Astrocyte (in vitro differentiated cells and primary cell): ENCODE measurements at regions not wholly inside any gene's neighbourhood (a gene's known extent, or its start where the extent isn't known, plus 50 kb on each side); places are given as distances from the start of the nearest gene placed in this dataset.
A peak's percentile ranks its signal among the peaks of the same experiment; 100 is the strongest.

ENCODE experiments used
- DNase-seq: peaks from one replicate; pipeline ENCODE4 v3.0.0-alpha.2; 2010; ENCODE audit warnings: low read depth
- FAIRE-seq: peaks from 2 replicates; lab custom pipeline; 2011; peaks lifted over from hg19 to GRCh38; lab: Jason Lieb, UNC
- H2AFZ ChIP-seq: 2 replicates; pipeline ENCODE4 v1.6.0; 2012; ENCODE audit warnings: low read depth, low read length, inconsistent platforms
- H3K27ac ChIP-seq: 2 replicates; pipeline ENCODE4 v1.5.1; 2011; ENCODE audit warnings: low read depth, low read length, inconsistent platforms
- H3K27me3 ChIP-seq: 2 replicates; pipeline ENCODE4 v1.6.0; 2011; ENCODE audit warnings: low read length, inconsistent platforms; ENCODE audit not compliant: insufficient read depth
- H3K36me3 ChIP-seq: 2 replicates; pipeline ENCODE4 v1.5.1; 2011; ENCODE audit warnings: low read length, inconsistent platforms; ENCODE audit not compliant: insufficient read depth
- H3K4me1 ChIP-seq: 2 replicates; pipeline ENCODE4 v1.5.1; 2011; ENCODE audit warnings: low read length, inconsistent platforms; ENCODE audit not compliant: insufficient read depth
- H3K4me2 ChIP-seq: 2 replicates; pipeline ENCODE4 v1.6.0; 2012; ENCODE audit warnings: low read length, inconsistent platforms
- H3K4me3 ChIP-seq: 2 replicates; pipeline ENCODE4 v1.5.1; 2011; ENCODE audit warnings: low read depth, mild to moderate bottlenecking, low read length, inconsistent platforms; ENCODE audit not compliant: insufficient read depth
- H3K79me2 ChIP-seq: 2 replicates; pipeline ENCODE4 v1.6.0; 2012; ENCODE audit warnings: mild to moderate bottlenecking, low read length, inconsistent platforms; ENCODE audit not compliant: insufficient read depth
- H3K9ac ChIP-seq: 2 replicates; pipeline ENCODE4 v1.6.0; 2012; ENCODE audit warnings: mild to moderate bottlenecking, low read length, inconsistent platforms
- H3K9me3 ChIP-seq: 2 replicates; pipeline ENCODE4 v1.5.1; 2012; ENCODE audit warnings: low read depth, mild to moderate bottlenecking, low read length, inconsistent platforms; ENCODE audit not compliant: insufficient read depth
- H4K20me1 ChIP-seq: 2 replicates; pipeline ENCODE4 v1.6.0; 2012; ENCODE audit warnings: low read length, inconsistent platforms; ENCODE audit not compliant: insufficient read depth
- H3K27ac Mint-ChIP-seq: one replicate; pipeline ENCODE4 v1.8.0; 2021; ENCODE audit warnings: mild to moderate bottlenecking, mixed read lengths; ENCODE audit not compliant: unreplicated experiment
- H3K27me3 Mint-ChIP-seq: one replicate; pipeline ENCODE4 v1.8.0; 2021; ENCODE audit warnings: low read depth, mixed read lengths; ENCODE audit not compliant: unreplicated experiment
- H3K36me3 Mint-ChIP-seq: one replicate; pipeline ENCODE4 v1.8.0; 2021; ENCODE audit warnings: low read depth, mixed read lengths; ENCODE audit not compliant: unreplicated experiment
- H3K4me1 Mint-ChIP-seq: one replicate; pipeline ENCODE4 v1.8.0; 2021; ENCODE audit warnings: low read depth, mixed read lengths; ENCODE audit not compliant: unreplicated experiment
- H3K4me3 Mint-ChIP-seq: one replicate; pipeline ENCODE4 v1.8.0; 2021; ENCODE audit warnings: mild to moderate bottlenecking, moderate library complexity, mixed read lengths; ENCODE audit not compliant: unreplicated experiment
- H3K9me3 Mint-ChIP-seq: one replicate; pipeline ENCODE4 v1.8.0; 2021; ENCODE audit warnings: mild to moderate bottlenecking, mixed read lengths; ENCODE audit not compliant: unreplicated experiment
- EZH2 ChIP-seq: IDR thresholded peaks from 2 replicates; pipeline ENCODE4 v1.6.1; 2012; ENCODE audit warnings: mild to moderate bottlenecking, low read length, inconsistent platforms; ENCODE audit not compliant: insufficient read depth
- TF ChIP-seq, protein P1 (sequence below): IDR thresholded peaks from 2 replicates; pipeline ENCODE4 v1.5.1; 2011; ENCODE audit warnings: low read depth, mild to moderate bottlenecking, inconsistent platforms, low read length, moderate library complexity; ENCODE audit not compliant: insufficient read depth

DNA sequence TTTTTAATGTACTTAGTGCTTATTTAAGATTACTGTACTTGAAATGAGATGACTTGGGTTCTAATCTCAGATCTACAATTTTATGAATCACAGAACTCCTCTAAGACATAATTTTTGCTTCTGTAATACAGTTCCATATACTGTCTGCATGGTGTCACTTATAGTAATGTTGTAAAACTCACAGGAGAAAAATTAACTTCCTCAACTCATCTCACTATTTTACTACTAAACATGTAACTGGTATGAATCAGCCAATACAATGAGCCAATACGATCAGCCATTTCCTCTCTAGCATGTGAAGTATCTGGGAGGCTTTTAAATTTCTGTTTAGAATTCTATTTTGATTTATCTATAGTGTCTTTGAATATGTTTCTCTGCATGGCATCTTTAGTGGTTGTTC, 85.3 kb downstream of the NHLRC3 start:
- no peaks in the 10 kb centered on the region for H3K9me3 ChIP-seq
- H3K36me3 ChIP-seq, result no peaks in the 10 kb centered on the region
- no peak overlapping the region for H3K4me3 ChIP-seq
- no peaks in the 10 kb centered on the region for H4K20me1 ChIP-seq
- peaks cover 3% of the 10 kb centered on the region for H3K27me3 Mint-ChIP-seq
- no peaks in the 10 kb centered on the region for H3K79me2 ChIP-seq
- no peak overlapping the region for H3K27ac ChIP-seq
- H2AFZ ChIP-seq, result no peak overlapping the region
- no peak overlapping the region for H3K4me3 Mint-ChIP-seq
- FAIRE-seq, result no peak
- DNase-seq, result no peak
- H3K36me3 Mint-ChIP-seq, result no peaks in the 10 kb centered on the region
- H3K4me2 ChIP-seq, result no peak overlapping the region
- peaks cover 4% of the 10 kb centered on the region for H3K27me3 ChIP-seq
- H3K4me1 ChIP-seq, result no peaks in the 10 kb centered on the region
- TF ChIP-seq EZH2, result no peak
- TF ChIP-seq, protein P1, sequence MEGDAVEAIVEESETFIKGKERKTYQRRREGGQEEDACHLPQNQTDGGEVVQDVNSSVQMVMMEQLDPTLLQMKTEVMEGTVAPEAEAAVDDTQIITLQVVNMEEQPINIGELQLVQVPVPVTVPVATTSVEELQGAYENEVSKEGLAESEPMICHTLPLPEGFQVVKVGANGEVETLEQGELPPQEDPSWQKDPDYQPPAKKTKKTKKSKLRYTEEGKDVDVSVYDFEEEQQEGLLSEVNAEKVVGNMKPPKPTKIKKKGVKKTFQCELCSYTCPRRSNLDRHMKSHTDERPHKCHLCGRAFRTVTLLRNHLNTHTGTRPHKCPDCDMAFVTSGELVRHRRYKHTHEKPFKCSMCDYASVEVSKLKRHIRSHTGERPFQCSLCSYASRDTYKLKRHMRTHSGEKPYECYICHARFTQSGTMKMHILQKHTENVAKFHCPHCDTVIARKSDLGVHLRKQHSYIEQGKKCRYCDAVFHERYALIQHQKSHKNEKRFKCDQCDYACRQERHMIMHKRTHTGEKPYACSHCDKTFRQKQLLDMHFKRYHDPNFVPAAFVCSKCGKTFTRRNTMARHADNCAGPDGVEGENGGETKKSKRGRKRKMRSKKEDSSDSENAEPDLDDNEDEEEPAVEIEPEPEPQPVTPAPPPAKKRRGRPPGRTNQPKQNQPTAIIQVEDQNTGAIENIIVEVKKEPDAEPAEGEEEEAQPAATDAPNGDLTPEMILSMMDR, result no peak
- peaks cover under 1% of the 10 kb centered on the region for H3K9me3 Mint-ChIP-seq
- no peaks in the 10 kb centered on the region for H3K4me1 Mint-ChIP-seq
- H3K27ac Mint-ChIP-seq, result no peak overlapping the region
- no peak overlapping the region for H3K9ac ChIP-seq

DNA sequence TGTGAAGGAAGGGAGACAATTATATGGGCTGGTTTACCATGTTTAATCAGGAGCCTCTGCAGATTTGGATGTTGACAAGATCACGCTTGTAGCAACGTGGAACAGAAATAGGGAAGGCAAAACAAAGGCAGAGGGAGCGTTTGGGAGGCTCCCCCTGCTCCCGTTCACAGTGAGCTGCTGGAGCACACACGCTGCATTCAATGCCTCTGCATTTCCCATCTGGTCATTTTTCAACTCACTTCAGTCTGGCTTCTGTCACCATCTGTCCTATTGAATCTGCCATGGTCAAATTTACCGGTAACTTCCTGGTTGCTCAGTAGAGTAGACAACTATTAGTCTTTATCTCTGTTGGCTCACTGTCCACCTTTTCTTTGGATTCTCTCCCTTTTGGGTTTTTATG, 91.0 kb downstream of the NHLRC3 start:
- H3K27ac ChIP-seq, result no peak overlapping the region
- H3K4me2 ChIP-seq, result no peak overlapping the region
- no peaks in the 10 kb centered on the region for H4K20me1 ChIP-seq
- TF ChIP-seq, protein P1, result no peak
- no peak for TF ChIP-seq EZH2
- no peak for FAIRE-seq
- no peaks in the 10 kb centered on the region for H3K36me3 ChIP-seq
- H2AFZ ChIP-seq, result no peak overlapping the region
- H3K4me1 ChIP-seq, result no peaks in the 10 kb centered on the region
- no peak overlapping the region for H3K4me3 Mint-ChIP-seq
- H3K79me2 ChIP-seq, result no peaks in the 10 kb centered on the region
- H3K27ac Mint-ChIP-seq, result no peak overlapping the region
- H3K9ac ChIP-seq, result no peak overlapping the region
- H3K4me1 Mint-ChIP-seq, result peaks cover 6% of the 10 kb centered on the region
- H3K27me3 Mint-ChIP-seq, result peaks cover 3% of the 10 kb centered on the region
- peaks cover 6% of the 10 kb centered on the region for H3K27me3 ChIP-seq
- H3K9me3 Mint-ChIP-seq, result no peaks in the 10 kb centered on the region
- DNase-seq, result no peak
- no peak overlapping the region for H3K4me3 ChIP-seq
- H3K9me3 ChIP-seq, result no peaks in the 10 kb centered on the region
- no peaks in the 10 kb centered on the region for H3K36me3 Mint-ChIP-seq

DNA sequence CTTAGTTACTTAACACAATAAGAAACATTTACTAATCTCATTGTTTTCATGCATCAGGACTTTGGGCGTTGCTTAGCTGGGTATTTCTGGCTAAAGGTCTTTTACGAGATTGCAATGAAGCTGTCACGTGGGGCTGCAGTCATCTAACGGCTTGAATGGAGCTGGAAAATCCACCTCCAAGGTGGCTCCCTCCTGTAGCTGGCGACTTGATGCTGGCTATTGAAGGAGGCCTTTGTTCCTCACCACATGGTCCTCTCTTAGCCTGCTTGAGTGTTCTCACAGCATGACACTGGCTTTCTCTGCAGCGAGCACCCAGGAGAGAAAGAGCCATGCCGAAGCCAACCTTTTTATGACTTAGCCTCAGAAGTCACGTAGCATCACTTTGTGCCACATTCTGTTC, 92.0 kb downstream of the NHLRC3 start:
- Histone ChIP-seq H3K27ac (no peak overlapping the region), H3K4me1 (no peaks in the 10 kb centered on the region), H3K79me2 (no peaks in the 10 kb centered on the region), H4K20me1 (no peaks in the 10 kb centered on the region), H3K36me3 (no peaks in the 10 kb centered on the region), H3K9me3 (no peaks in the 10 kb centered on the region), H3K4me3 (no peak overlapping the region), H3K4me2 (no peak overlapping the region), H3K9ac (no peak overlapping the region), H2AFZ (peak overlapping the region; percentile 55), H3K27me3 (peaks cover 6% of the 10 kb centered on the region)
- Mint-ChIP-seq H3K4me3 (no peak overlapping the region), H3K4me1 (peaks cover 6% of the 10 kb centered on the region), H3K27me3 (no peaks in the 10 kb centered on the region), H3K36me3 (no peaks in the 10 kb centered on the region), H3K9me3 (no peaks in the 10 kb centered on the region), H3K27ac (no peak overlapping the region)
- TF ChIP-seq EZH2, result no peak
- FAIRE-seq (no peak), DNase-seq (no peak)
